PC-3 (cell line): ENCODE measurements at regions not wholly inside any gene's neighbourhood (a gene's known extent, or its start where the extent isn't known, plus 50 kb on each side); places are given as distances from the start of the nearest gene placed in this dataset.

Experiments
- ATAC-seq: fragments of 200-7000 bp; cut with Tn5 transposase; 2 replicates; pipeline ENCODE4 v1.9.1; 2020; ENCODE audit warnings: mild to moderate bottlenecking, moderate library complexity
- BruUV-seq: library from RNA; stranded (reverse); fragments of 400-500 nt; replicated peaks from 2 replicates; lab custom pipeline; 2021; lab: Mats Ljungman, UMichigan
- CTCF ChIA-PET: fragments of 300-600 bp; sonication (Branson Sonifier 250); formaldehyde crosslinking; loops from one replicate; lab custom pipeline; 2022; ENCODE audit warnings: antibody characterized with exemption; lab: Charles Lee
- POLR2A ChIA-PET: fragments of 300-600 bp; sonication (Branson Sonifier 250); formaldehyde crosslinking; loops from one replicate; lab custom pipeline; 2022; ENCODE audit warnings: antibody characterized with exemption; ENCODE audit not compliant: unreplicated experiment; lab: Charles Lee
- DNase-seq: peaks from one replicate; pipeline ENCODE4 v3.0.0-alpha.2; 2015
- H2AFZ ChIP-seq: fragments of 300-600 bp; sonication (generic); 2 replicates; pipeline ENCODE4 v1.6.0; 2016; ENCODE audit warnings: antibody characterized with exemption, low read length
- H3F3A ChIP-seq: fragments of 300-600 bp; sonication (generic); one replicate; pipeline ENCODE4 v1.6.0; 2017; ENCODE audit warnings: antibody characterized with exemption, low read length, control low read depth, mild to moderate bottlenecking; ENCODE audit not compliant: unreplicated experiment
- H3K27ac ChIP-seq: fragments of 300-600 bp; sonication (generic); 2 replicates; pipeline ENCODE4 v1.5.1; 2016; ENCODE audit warnings: mild to moderate bottlenecking, low read length
- H3K27me3 ChIP-seq: fragments of 300-600 bp; sonication (generic); 2 replicates; pipeline ENCODE4 v1.6.1; 2016; ENCODE audit warnings: low read length, mixed read lengths
- H3K36me3 ChIP-seq: fragments of 300-600 bp; sonication (generic); 2 replicates; pipeline ENCODE4 v1.6.1; 2016; ENCODE audit warnings: low read depth, mixed run types, low read length, mixed read lengths
- H3K4me1 ChIP-seq: fragments of 300-600 bp; sonication (generic); 2 replicates; pipeline ENCODE4 v1.5.1; 2016; ENCODE audit warnings: low read length; ENCODE audit not compliant: insufficient read depth
- H3K4me2 ChIP-seq: fragments of 300-600 bp; sonication (generic); 2 replicates; pipeline ENCODE4 v1.6.0; 2016; ENCODE audit warnings: low read length
- H3K4me3 ChIP-seq: fragments of 300-600 bp; sonication (generic); 2 replicates; pipeline ENCODE4 v1.5.1; 2016; ENCODE audit warnings: mild to moderate bottlenecking, low read length, mixed read lengths
- H3K79me2 ChIP-seq: fragments of 300-600 bp; sonication (generic); 2 replicates; pipeline ENCODE4 v1.6.1; 2017; ENCODE audit warnings: low read length, mixed read lengths
- H3K9ac ChIP-seq: fragments of 300-600 bp; sonication (generic); 2 replicates; pipeline ENCODE4 v1.6.0; 2016; ENCODE audit warnings: mild to moderate bottlenecking, low read length
- H3K9me2 ChIP-seq: fragments of 300-600 bp; sonication (generic); replicated peaks from 2 replicates; pipeline ENCODE4 v1.6.1; 2016; ENCODE audit warnings: mixed run types, low read length, mixed read lengths
- H3K9me3 ChIP-seq: fragments of 300-600 bp; sonication (generic); 2 replicates; pipeline ENCODE4 v1.6.1; 2016; ENCODE audit warnings: low read length, mixed read lengths
- H4K20me1 ChIP-seq: fragments of 300-600 bp; sonication (generic); 2 replicates; pipeline ENCODE4 v1.6.1; 2016; ENCODE audit warnings: low read length, mixed read lengths
- CTCF ChIP-seq: fragments of 300-600 bp; sonication (generic); conservative IDR thresholded peaks from 2 replicates; pipeline ENCODE4 v1.5.1; 2017; ENCODE audit warnings: antibody characterized with exemption, low read depth, mild to moderate bottlenecking, low read length
- EZH2 ChIP-seq: fragments of 300-600 bp; sonication (generic); IDR thresholded peaks from one replicate; pipeline ENCODE4 v1.6.1; 2017; ENCODE audit warnings: antibody characterized with exemption, mild to moderate bottlenecking, low read length; ENCODE audit not compliant: unreplicated experiment
- EZH2phosphoT487 ChIP-seq: fragments of 300-600 bp; sonication (generic); IDR thresholded peaks from 2 replicates; pipeline ENCODE4 v1.6.1; 2018; ENCODE audit warnings: mild to moderate bottlenecking, antibody characterized with exemption, low read length, borderline replicate concordance
- intact Hi-C: fragments of 100-400 bp; cut with micrococcal nuclease; formaldehyde crosslinking; loops from 2 replicates; pipeline ENCODE4 v1.9.0; 2023

GRCh38 chr4:178781779-178782178 is 1339.5 kb upstream of the AGA start:
- CTCF ChIA-PET, result no interaction called here
- peak; percentile 67 for DNase-seq
- peak; percentile 81 for ATAC-seq

GRCh38 chr4:178784491-178784890 is 1342.3 kb upstream of the AGA start:
- H3K4me2 ChIP-seq, result no peak overlapping the region
- H3K9ac ChIP-seq, result no peak overlapping the region
- DNase-seq (no peak), ATAC-seq (no peak)
- no peak overlapping the region for H3K4me3 ChIP-seq
- intact Hi-C loops, result no loop called here
- H4K20me1 ChIP-seq, result no peaks in the 10 kb centered on the region
- no TSS peak for BruUV-seq
- no peak overlapping the region for H3K27ac ChIP-seq
- H3K4me1 ChIP-seq, result peaks cover 24% of the 10 kb centered on the region
- H3K36me3 ChIP-seq, result no peaks in the 10 kb centered on the region
- POLR2A ChIA-PET, result no interaction called here
- H3K9me2 ChIP-seq, result no peaks in the 10 kb centered on the region
- H3F3A ChIP-seq, result no peaks in the 10 kb centered on the region
- H3K9me3 ChIP-seq, result no peaks in the 10 kb centered on the region
- H3K27me3 ChIP-seq, result no peaks in the 10 kb centered on the region
- H3K79me2 ChIP-seq, result no peaks in the 10 kb centered on the region
- no peak for TF ChIP-seq EZH2phosphoT487
- TF ChIP-seq EZH2, result no peak
- no peak for TF ChIP-seq CTCF
- H2AFZ ChIP-seq, result no peak overlapping the region
- CTCF ChIA-PET, result no interaction called here

More at GRCh38 chr4:178781779-178782178, 1339.5 kb upstream of the AGA start:
- peak overlapping the region; percentile 84 for H3K9ac ChIP-seq
- BruUV-seq, result no TSS peak
- no peaks in the 10 kb centered on the region for H3K27me3 ChIP-seq
- no peaks in the 10 kb centered on the region for H3K36me3 ChIP-seq
- H3F3A ChIP-seq, result no peaks in the 10 kb centered on the region
- no peaks in the 10 kb centered on the region for H3K9me2 ChIP-seq
- 0 out of 2 replicates have a peak overlapping the region, but pooled peaks have one; percentile 33 for H2AFZ ChIP-seq
- H3K27ac ChIP-seq, result peak overlapping the region; percentile 98
- no peaks in the 10 kb centered on the region for H4K20me1 ChIP-seq
- H3K79me2 ChIP-seq, result no peaks in the 10 kb centered on the region
- intact Hi-C loops, result no loop called here
- H3K4me2 ChIP-seq, result peak overlapping the region; percentile 80
- POLR2A ChIA-PET, result no interaction called here
- no peak for TF ChIP-seq CTCF
- TF ChIP-seq EZH2, result no peak
- no peak for TF ChIP-seq EZH2phosphoT487
- no peaks in the 10 kb centered on the region for H3K9me3 ChIP-seq
- H3K4me3 ChIP-seq, result peak overlapping the region; percentile 54; the same call in 1 of the 2 replicates
- peaks cover 24% of the 10 kb centered on the region for H3K4me1 ChIP-seq

- H3K27me3 ChIP-seq, result no peaks in the 10 kb centered on the region
- ChIA-PET POLR2A (no interaction called here), CTCF (no interaction called here)
- H4K20me1 ChIP-seq, result no peaks in the 10 kb centered on the region
- ATAC-seq (no peak), DNase-seq (no peak)
- H3K4me3 ChIP-seq, result no peak overlapping the region
- H3K9ac ChIP-seq, result no peak overlapping the region
- no peaks in the 10 kb centered on the region for H3K36me3 ChIP-seq
- TF ChIP-seq CTCF (no peak), EZH2 (no peak), EZH2phosphoT487 (no peak)
- no peaks in the 10 kb centered on the region for H3K9me2 ChIP-seq
- no peaks in the 10 kb centered on the region for H3F3A ChIP-seq
- no peaks in the 10 kb centered on the region for H3K4me1 ChIP-seq
- no peak overlapping the region for H3K27ac ChIP-seq
- no TSS peak for BruUV-seq
- no peak overlapping the region for H2AFZ ChIP-seq
- no peaks in the 10 kb centered on the region for H3K79me2 ChIP-seq
- H3K4me2 ChIP-seq, result no peak overlapping the region
- H3K9me3 ChIP-seq, result no peaks in the 10 kb centered on the region
- intact Hi-C loops, result no loop called here
Observed at GRCh38 chr4:178789279-178789678, 1347.0 kb upstream of the AGA start.
